HepG2 (cell line): ENCODE measurements at regions not wholly inside any gene's neighbourhood (a gene's known extent, or its start where the extent isn't known, plus 50 kb on each side); places are given as distances from the start of the nearest gene placed in this dataset.

ENCODE experiments used
- CHD2 ChIP-seq: IDR thresholded peaks from 2 replicates; pipeline ENCODE4 v1.6.1; 2011; ENCODE audit warnings: low read depth, low read length, improper control_type of control experiment
- POGK ChIP-seq: sonication (generic); formaldehyde crosslinking; conservative IDR thresholded peaks from 2 replicates; pipeline ENCODE4 v1.8.0; 2022; ENCODE audit warnings: mild to moderate bottlenecking, moderate library complexity, missing genetic modification reagents
- POLR2A ChIP-seq, 2 experiments: IDR thresholded peaks; 2 replicates each; pipeline ENCODE4 v1.6.1; 2011; ENCODE audit warnings: low read depth in 2 of 2, low read length in 2 of 2, mild to moderate bottlenecking in 1 of 2, moderate library complexity in 1 of 2; ENCODE audit not compliant: insufficient read depth in 1 of 2
- TOE1 ChIP-seq: sonication (generic); formaldehyde crosslinking; IDR thresholded peaks from 2 replicates; pipeline ENCODE4 v1.4.0; 2020; ENCODE audit warnings: mild to moderate bottlenecking, missing genetic modification reagents
- ZFP41 ChIP-seq: sonication (generic); formaldehyde crosslinking; IDR thresholded peaks from 2 replicates; pipeline ENCODE4 v1.4.0; 2020; ENCODE audit warnings: mild to moderate bottlenecking, missing genetic modification reagents, borderline replicate concordance
- ZNF7 ChIP-seq: IDR thresholded peaks from 2 replicates; pipeline ENCODE4 v1.6.1; 2016; ENCODE audit warnings: missing biosample characterization, missing genetic modification reagents
- ZNF772 ChIP-seq: sonication (generic); formaldehyde crosslinking; IDR thresholded peaks from 2 replicates; pipeline ENCODE4 v1.5.0; 2020; ENCODE audit warnings: mild to moderate bottlenecking, missing genetic modification reagents
- TF ChIP-seq, protein P1 (sequence below): sonication (generic); formaldehyde crosslinking; IDR thresholded peaks from 2 replicates; pipeline ENCODE4 v1.4.0; 2020; ENCODE audit warnings: missing genetic modification reagents, borderline replicate concordance

- TF ChIP-seq ZNF772 (CRISPR knock-in tag) (no peak), POLR2A (IDR thresholded peaks at IDR 0.05; ENCODE audit: insufficient read depth in 1 of 2, low read depth in 2 of 2, low read length in 2 of 2) (no peak), CHD2 (no peak), POGK (CRISPR knock-in tag) (no peak), ZFP41 (CRISPR knock-in tag) (no peak), TOE1 (CRISPR knock-in tag) (no peak), ZNF7 (CRISPR knock-in tag) (no peak)
- TF ChIP-seq, protein P1, sequence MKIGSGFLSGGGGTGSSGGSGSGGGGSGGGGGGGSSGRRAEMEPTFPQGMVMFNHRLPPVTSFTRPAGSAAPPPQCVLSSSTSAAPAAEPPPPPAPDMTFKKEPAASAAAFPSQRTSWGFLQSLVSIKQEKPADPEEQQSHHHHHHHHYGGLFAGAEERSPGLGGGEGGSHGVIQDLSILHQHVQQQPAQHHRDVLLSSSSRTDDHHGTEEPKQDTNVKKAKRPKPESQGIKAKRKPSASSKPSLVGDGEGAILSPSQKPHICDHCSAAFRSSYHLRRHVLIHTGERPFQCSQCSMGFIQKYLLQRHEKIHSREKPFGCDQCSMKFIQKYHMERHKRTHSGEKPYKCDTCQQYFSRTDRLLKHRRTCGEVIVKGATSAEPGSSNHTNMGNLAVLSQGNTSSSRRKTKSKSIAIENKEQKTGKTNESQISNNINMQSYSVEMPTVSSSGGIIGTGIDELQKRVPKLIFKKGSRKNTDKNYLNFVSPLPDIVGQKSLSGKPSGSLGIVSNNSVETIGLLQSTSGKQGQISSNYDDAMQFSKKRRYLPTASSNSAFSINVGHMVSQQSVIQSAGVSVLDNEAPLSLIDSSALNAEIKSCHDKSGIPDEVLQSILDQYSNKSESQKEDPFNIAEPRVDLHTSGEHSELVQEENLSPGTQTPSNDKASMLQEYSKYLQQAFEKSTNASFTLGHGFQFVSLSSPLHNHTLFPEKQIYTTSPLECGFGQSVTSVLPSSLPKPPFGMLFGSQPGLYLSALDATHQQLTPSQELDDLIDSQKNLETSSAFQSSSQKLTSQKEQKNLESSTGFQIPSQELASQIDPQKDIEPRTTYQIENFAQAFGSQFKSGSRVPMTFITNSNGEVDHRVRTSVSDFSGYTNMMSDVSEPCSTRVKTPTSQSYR = no peak
These were observed 310.5 kb upstream of the DDX53 start for GRCh38 chrX:22689290-22689689.
